ENCODE measurements at regions not wholly inside any gene's neighbourhood (a gene's known extent, or its start where the extent isn't known, plus 50 kb on each side); places are given as distances from the start of the nearest gene placed in this dataset.

GRCh38 chr6:2546901-2547300 is 203.8 kb downstream of the MYLK4 start:
- TF ChIP-seq CTCF (IDR thresholded peaks at IDR 0.05), result no peak
- no peak for TF ChIP-seq POLR2A (IDR thresholded peaks at IDR 0.05)
- TF ChIP-seq POLR2AphosphoS5 (IDR thresholded peaks at IDR 0.05), result no peak
- TF ChIP-seq EP300 (IDR thresholded peaks at IDR 0.05), result no peak
